ENCODE measurements at regions not wholly inside any gene's neighbourhood (a gene's known extent, or its start where the extent isn't known, plus 50 kb on each side); places are given as distances from the start of the nearest gene placed in this dataset.
A peak's percentile ranks its signal among the peaks of the same experiment; 100 is the strongest.

GRCh38 chr16:60763869-60764268, 1272.4 kb downstream of the CDH8 start:
- Histone ChIP-seq H3K4me3 (ENCODE audit: low read length) (no peak overlapping the region), H3K27me3 (ENCODE audit: insufficient read depth, low read depth, low read length) (no peaks in the 10 kb centered on the region), H3K36me3 (ENCODE audit: insufficient read depth, low read length) (no peaks in the 10 kb centered on the region), H3K79me2 (replicated peaks; ENCODE audit: insufficient read depth, low read length) (no peaks in the 10 kb centered on the region), H3K9me3 (ENCODE audit: low read length) (no peaks in the 10 kb centered on the region), H2AFZ (ENCODE audit: low read depth, low read length) (no peak overlapping the region), H4K20me1 (ENCODE audit: insufficient read depth) (no peaks in the 10 kb centered on the region), H3K9me2 (ENCODE audit: insufficient read depth, low read length) (no peaks in the 10 kb centered on the region), H3K27ac (ENCODE audit: low read length) (no peak overlapping the region), H3K4me2 (ENCODE audit: low read length) (no peak overlapping the region), H3F3A (ENCODE audit: insufficient read depth, low read length, poor library complexity, severe bottlenecking) (no peaks in the 10 kb centered on the region), H3K9ac (ENCODE audit: low read length) (no peak overlapping the region)
- TF ChIP-seq POLR2AphosphoS5 (IDR thresholded peaks at IDR 0.05) (no peak), MXI1 (conservative IDR thresholded peaks at IDR 0.05; ENCODE audit: poor library complexity, severe bottlenecking) (no peak), EZH2 (IDR thresholded peaks at IDR 0.05; ENCODE audit: borderline replicate concordance, insufficient read depth, low read length, poor library complexity, severe bottlenecking) (no peak), SMC3 (conservative IDR thresholded peaks at IDR 0.05; ENCODE audit: poor library complexity) (no peak), RAD21 (conservative IDR thresholded peaks at IDR 0.05) (no peak), CTCF (IDR thresholded peaks at IDR 0.05; ENCODE audit: poor library complexity, severe bottlenecking) (no peak), EP300 (conservative IDR thresholded peaks at IDR 0.05; ENCODE audit: poor library complexity, severe bottlenecking) (no peak), TAF1 (IDR thresholded peaks at IDR 0.05; ENCODE audit: low read depth) (no peak), REST (IDR thresholded peaks at IDR 0.05; ENCODE audit: borderline replicate concordance) (no peak)

GRCh38 chr16:60755907-60756306, 1280.3 kb downstream of the CDH8 start:
- H3K4me3 ChIP-seq (ENCODE audit: low read length): no peak overlapping the region
- TF ChIP-seq EZH2 (IDR thresholded peaks at IDR 0.05; ENCODE audit: borderline replicate concordance, insufficient read depth, low read length, poor library complexity, severe bottlenecking) (no peak), MXI1 (conservative IDR thresholded peaks at IDR 0.05; ENCODE audit: poor library complexity, severe bottlenecking) (no peak), EP300 (conservative IDR thresholded peaks at IDR 0.05; ENCODE audit: poor library complexity, severe bottlenecking) (no peak), CTCF (IDR thresholded peaks at IDR 0.05; ENCODE audit: poor library complexity, severe bottlenecking) (peak; percentile 31), REST (IDR thresholded peaks at IDR 0.05; ENCODE audit: borderline replicate concordance) (no peak), SMC3 (conservative IDR thresholded peaks at IDR 0.05; ENCODE audit: poor library complexity) (peak; percentile 19), RAD21 (conservative IDR thresholded peaks at IDR 0.05) (peak; percentile 28), TAF1 (IDR thresholded peaks at IDR 0.05; ENCODE audit: low read depth) (no peak), POLR2AphosphoS5 (IDR thresholded peaks at IDR 0.05) (no peak)

More at GRCh38 chr16:60755907-60756306, 1280.3 kb downstream of the CDH8 start:
- Histone ChIP-seq H3K27ac (ENCODE audit: low read length) (no peak overlapping the region), H3K4me2 (ENCODE audit: low read length) (no peak overlapping the region), H4K20me1 (ENCODE audit: insufficient read depth) (no peaks in the 10 kb centered on the region), H3K9ac (ENCODE audit: low read length) (no peak overlapping the region), H3K36me3 (ENCODE audit: insufficient read depth, low read length) (no peaks in the 10 kb centered on the region), H3K9me3 (ENCODE audit: low read length) (no peaks in the 10 kb centered on the region), H3K9me2 (ENCODE audit: insufficient read depth, low read length) (no peaks in the 10 kb centered on the region), H3F3A (ENCODE audit: insufficient read depth, low read length, poor library complexity, severe bottlenecking) (no peaks in the 10 kb centered on the region), H3K79me2 (replicated peaks; ENCODE audit: insufficient read depth, low read length) (no peaks in the 10 kb centered on the region), H2AFZ (ENCODE audit: low read depth, low read length) (no peak overlapping the region), H3K27me3 (ENCODE audit: insufficient read depth, low read depth, low read length) (no peaks in the 10 kb centered on the region)

Data from neural cell (in vitro differentiated cells).